Neural progenitor cell (in vitro differentiated cells): ENCODE measurements at regions not wholly inside any gene's neighbourhood (a gene's known extent, or its start where the extent isn't known, plus 50 kb on each side); places are given as distances from the start of the nearest gene placed in this dataset.

ENCODE experiments used
- EZH2phosphoT487 ChIP-seq: fragments of 200-600 bp; sonication (generic); IDR thresholded peaks from 2 replicates; pipeline ENCODE4 v1.6.1; 2017; ENCODE audit warnings: antibody characterized with exemption
- TF ChIP-seq, protein P1 (sequence below): fragments of 200-600 bp; sonication (generic); IDR thresholded peaks from 2 replicates; pipeline ENCODE4 v1.5.1; 2017; ENCODE audit warnings: antibody characterized with exemption, mild to moderate bottlenecking

DNA sequence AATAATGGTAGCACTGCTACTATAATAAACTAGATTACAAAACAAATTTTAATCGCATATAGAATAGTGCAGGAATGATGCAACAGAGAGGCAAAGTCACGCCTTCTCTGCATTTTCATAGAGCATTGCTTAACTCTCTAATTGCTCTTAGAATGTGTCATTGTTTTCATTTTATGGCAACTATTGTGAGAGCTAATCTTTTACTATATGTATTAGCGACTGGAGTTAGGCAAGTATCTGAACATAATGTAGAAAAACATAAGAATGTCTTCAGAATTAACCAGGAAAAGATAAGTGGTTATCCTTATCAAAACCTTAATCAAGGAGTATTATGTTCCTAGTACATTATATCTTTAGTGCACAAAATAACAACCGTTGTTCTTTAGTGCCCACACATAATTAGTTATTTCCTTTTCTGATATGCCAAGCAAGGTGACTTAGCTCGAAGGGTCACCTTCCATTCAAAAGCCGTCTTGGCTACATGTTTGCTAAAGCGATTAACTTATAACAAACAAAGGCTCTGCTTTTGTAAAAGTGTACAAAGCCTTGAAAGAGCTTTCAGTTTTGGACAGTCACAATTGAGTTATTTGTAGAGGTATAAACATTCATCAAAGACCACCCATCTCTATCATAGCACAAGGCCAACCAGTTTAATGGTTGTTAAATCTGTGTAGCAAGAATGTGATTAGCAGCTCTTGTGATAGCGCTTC lies 1328.9 kb downstream of the ROBO2 start:
- TF ChIP-seq, protein P1, sequence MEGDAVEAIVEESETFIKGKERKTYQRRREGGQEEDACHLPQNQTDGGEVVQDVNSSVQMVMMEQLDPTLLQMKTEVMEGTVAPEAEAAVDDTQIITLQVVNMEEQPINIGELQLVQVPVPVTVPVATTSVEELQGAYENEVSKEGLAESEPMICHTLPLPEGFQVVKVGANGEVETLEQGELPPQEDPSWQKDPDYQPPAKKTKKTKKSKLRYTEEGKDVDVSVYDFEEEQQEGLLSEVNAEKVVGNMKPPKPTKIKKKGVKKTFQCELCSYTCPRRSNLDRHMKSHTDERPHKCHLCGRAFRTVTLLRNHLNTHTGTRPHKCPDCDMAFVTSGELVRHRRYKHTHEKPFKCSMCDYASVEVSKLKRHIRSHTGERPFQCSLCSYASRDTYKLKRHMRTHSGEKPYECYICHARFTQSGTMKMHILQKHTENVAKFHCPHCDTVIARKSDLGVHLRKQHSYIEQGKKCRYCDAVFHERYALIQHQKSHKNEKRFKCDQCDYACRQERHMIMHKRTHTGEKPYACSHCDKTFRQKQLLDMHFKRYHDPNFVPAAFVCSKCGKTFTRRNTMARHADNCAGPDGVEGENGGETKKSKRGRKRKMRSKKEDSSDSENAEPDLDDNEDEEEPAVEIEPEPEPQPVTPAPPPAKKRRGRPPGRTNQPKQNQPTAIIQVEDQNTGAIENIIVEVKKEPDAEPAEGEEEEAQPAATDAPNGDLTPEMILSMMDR: no peak
- no peak for TF ChIP-seq EZH2phosphoT487
